ENCODE measurements at regions not wholly inside any gene's neighbourhood (a gene's known extent, or its start where the extent isn't known, plus 50 kb on each side); places are given as distances from the start of the nearest gene placed in this dataset. TPM values are rescaled to one million over a fixed set of nuclear protein-coding genes. Genes with fewer than 3 reads are reported as not detected.

- CTCF ChIA-PET = no interaction called here
- intact Hi-C loops (cut with micrococcal nuclease) (no loop called here), dilution Hi-C loops (cut with MboI; ENCODE audit: extremely low pct_ligation_motif_present, low sequenced_read_pairs) (no loop called here)
- no peaks in the 10 kb centered on the region for H4K20me1 ChIP-seq (replicated peaks; ENCODE audit: control insufficient read depth, extremely low read depth, insufficient read depth, low read length)
- H3K4me3 ChIP-seq (replicated peaks in 1 of 3; ENCODE audit: insufficient read depth in 1 of 3, low read depth in 1 of 3, low read length in 3 of 3) = no peak overlapping the region
- no peaks in the 10 kb centered on the region for H3K27me3 ChIP-seq (ENCODE audit: control insufficient read depth in 2 of 2, insufficient read depth in 2 of 2, low read length in 2 of 2)
- H2AFZ ChIP-seq (ENCODE audit: low read depth, low read length) = no peak overlapping the region
- H3K4me2 ChIP-seq (ENCODE audit: insufficient read depth, low read length) = no peak overlapping the region
- no peak for FAIRE-seq
- TF ChIP-seq FOS (IDR thresholded peaks at IDR 0.05; ENCODE audit: borderline replicate concordance, insufficient read depth, low read length) (no peak), POLR2A (IDR thresholded peaks at IDR 0.05; ENCODE audit: low read depth, low read length) (no peak), CTCF (IDR thresholded peaks at IDR 0.05; ENCODE audit: extremely low read depth in 1 of 2, insufficient read depth in 1 of 2, low read depth in 1 of 2, low read length in 2 of 2) (no peak), MAX (IDR thresholded peaks at IDR 0.05; ENCODE audit: insufficient read depth, insufficient read length) (no peak), GATA2 (IDR thresholded peaks at IDR 0.05; ENCODE audit: insufficient read depth, insufficient read length, low read depth, low read length) (no peak), JUN (IDR thresholded peaks at IDR 0.05; ENCODE audit: borderline replicate concordance, insufficient read depth, insufficient read length, low read depth) (no peak), EZH2 (IDR thresholded peaks at IDR 0.05; ENCODE audit: borderline replicate concordance, low read depth, low read length, severe bottlenecking) (no peak), POLR2AphosphoS5 (IDR thresholded peaks at IDR 0.05; ENCODE audit: insufficient read depth, low read depth, low read length) (no peak), MYC (IDR thresholded peaks at IDR 0.05; ENCODE audit: low read depth, low read length) (no peak)
- DNase-seq (ENCODE audit: low read depth, low spot score) = no peak
- POLR2A ChIA-PET = no interaction called here
- no TSS peak for BruUV-seq (replicated peaks)
- no peak overlapping the region for H3K9ac ChIP-seq (replicated peaks; ENCODE audit: extremely low read depth, insufficient read depth, low read length)
- no peaks in the 10 kb centered on the region for H3K36me3 ChIP-seq (ENCODE audit: control insufficient read depth in 2 of 2, extremely low read depth in 1 of 2, insufficient read depth in 2 of 2, low read length in 2 of 2)
- no peaks in the 10 kb centered on the region for H3K79me2 ChIP-seq (ENCODE audit: control insufficient read depth, insufficient read depth, low read length)
- no peaks in the 10 kb centered on the region for H3K9me1 ChIP-seq (replicated peaks; ENCODE audit: control insufficient read depth, extremely low read depth, insufficient read depth, low read length)
- H3K9me3 ChIP-seq (replicated peaks; ENCODE audit: control insufficient read depth, insufficient read depth, low read length) = no peaks in the 10 kb centered on the region
- H3K27ac ChIP-seq (ENCODE audit: insufficient read depth, low read depth, low read length) = no peak overlapping the region
- no peaks in the 10 kb centered on the region for H3K4me1 ChIP-seq (ENCODE audit: control insufficient read depth, extremely low read depth, insufficient read depth, low read length)
Measured at GRCh38 chr4:170139764-170140163, 50.0 kb upstream of the AADAT start.

Small RNA genes lying in the stretch of these regions (microRNA-seq; reads per million reads assigned to microRNA genes)
- gene MIR6082 (ENCODE audit: borderline number of aligned reads, borderline replicate concordance) = not detected

Small RNA genes lying in the stretch of these regions (small RNA-seq; reads per million reads assigned to genes)
- not detected for gene AC097486.1 (ENCODE audit: insufficient read depth, insufficient read length, low read depth, low replicate concordance)
- not detected for gene MIR6082 (ENCODE audit: insufficient read depth, insufficient read length, low read depth, low replicate concordance)
- not detected for gene RNU6ATAC13P (ENCODE audit: insufficient read depth, insufficient read length, low read depth, low replicate concordance)
